ENCODE measurements at regions not wholly inside any gene's neighbourhood (a gene's known extent, or its start where the extent isn't known, plus 50 kb on each side); places are given as distances from the start of the nearest gene placed in this dataset.

GRCh38 chr11:129608711-129609110, 206.9 kb upstream of the TMEM45B start:
- no peak for TF ChIP-seq ZNF565 (CRISPR knock-in tag; conservative IDR thresholded peaks at IDR 0.05; ENCODE audit: low read depth)
- no peak for TF ChIP-seq CSDC2 (CRISPR knock-in tag; IDR thresholded peaks at IDR 0.05)
- no peak for TF ChIP-seq TSHZ2 (CRISPR knock-in tag; IDR thresholded peaks at IDR 0.05)
- no peak for TF ChIP-seq ESRRG (CRISPR knock-in tag; IDR thresholded peaks at IDR 0.05)
- no peak for TF ChIP-seq CREB5 (CRISPR knock-in tag; IDR thresholded peaks at IDR 0.05; ENCODE audit: low read depth)
- TF ChIP-seq PATZ1 (CRISPR knock-in tag; IDR thresholded peaks at IDR 0.05; ENCODE audit: borderline replicate concordance), result no peak
- no peak for TF ChIP-seq ARNTL (CRISPR knock-in tag; IDR thresholded peaks at IDR 0.05; ENCODE audit: borderline replicate concordance, low read depth)
- no peak for TF ChIP-seq RARB (CRISPR knock-in tag; IDR thresholded peaks at IDR 0.05)
- TF ChIP-seq GLIS3 (CRISPR knock-in tag; IDR thresholded peaks at IDR 0.05), result no peak
- TF ChIP-seq POU6F1 (CRISPR knock-in tag; IDR thresholded peaks at IDR 0.05; ENCODE audit: borderline replicate concordance, low read depth), result no peak
- TF ChIP-seq ZNF8 (CRISPR knock-in tag; IDR thresholded peaks at IDR 0.05), result no peak
- no peak for TF ChIP-seq CSRNP3 (CRISPR knock-in tag; IDR thresholded peaks at IDR 0.05)
